NB4 (cell line): ENCODE measurements at regions not wholly inside any gene's neighbourhood (a gene's known extent, or its start where the extent isn't known, plus 50 kb on each side); places are given as distances from the start of the nearest gene placed in this dataset.

Source experiments
- CTCF ChIP-seq: IDR thresholded peaks from one replicate; pipeline ENCODE4 v1.5.1; 2012; ENCODE audit warnings: low read depth, low read length
- MYC ChIP-seq: IDR thresholded peaks from 2 replicates; pipeline ENCODE4 v1.6.1; 2011; ENCODE audit warnings: low read depth, low read length
- TF ChIP-seq, protein P1 (sequence below): IDR thresholded peaks from 2 replicates; pipeline ENCODE4 v1.6.1; 2011; ENCODE audit warnings: low read depth, low read length

- TF ChIP-seq, protein P1, sequence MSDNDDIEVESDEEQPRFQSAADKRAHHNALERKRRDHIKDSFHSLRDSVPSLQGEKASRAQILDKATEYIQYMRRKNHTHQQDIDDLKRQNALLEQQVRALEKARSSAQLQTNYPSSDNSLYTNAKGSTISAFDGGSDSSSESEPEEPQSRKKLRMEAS = no peak
- no peak for TF ChIP-seq CTCF
- no peak for TF ChIP-seq MYC
Measured at GRCh38 chr9:73719660-73720059, 568.0 kb downstream of the ANXA1 start.
